MG63 (cell line): ENCODE measurements at regions not wholly inside any gene's neighbourhood (a gene's known extent, or its start where the extent isn't known, plus 50 kb on each side); places are given as distances from the start of the nearest gene placed in this dataset.
"Not testable (repeated sequence)": the region's sequence is repeated elsewhere in the genome, so short reads cannot be mapped to it uniquely, and the experiment has no call there.

Source experiments
- DNase-seq: peaks from one replicate; pipeline ENCODE4 v3.0.0-alpha.2; 2020
- H3K27me3 ChIP-seq: fragments of 250-450 bp; sonication (Bioruptor Pico); 2 replicates; pipeline ENCODE4 v1.5.1; 2020; ENCODE audit warnings: mild to moderate bottlenecking, moderate library complexity
- H3K36me3 ChIP-seq: fragments of 250-450 bp; sonication (Bioruptor Pico); 2 replicates; pipeline ENCODE4 v1.5.1; 2020; ENCODE audit warnings: mild to moderate bottlenecking, moderate library complexity
- H3K4me3 ChIP-seq: fragments of 250-450 bp; sonication (Bioruptor Pico); 2 replicates; pipeline ENCODE4 v1.5.1; 2020; ENCODE audit warnings: mild to moderate bottlenecking, moderate library complexity
- H3K9me3 ChIP-seq: fragments of 250-450 bp; sonication (Bioruptor Pico); 2 replicates; pipeline ENCODE4 v1.5.1; 2020; ENCODE audit warnings: mild to moderate bottlenecking, moderate library complexity

DNA sequence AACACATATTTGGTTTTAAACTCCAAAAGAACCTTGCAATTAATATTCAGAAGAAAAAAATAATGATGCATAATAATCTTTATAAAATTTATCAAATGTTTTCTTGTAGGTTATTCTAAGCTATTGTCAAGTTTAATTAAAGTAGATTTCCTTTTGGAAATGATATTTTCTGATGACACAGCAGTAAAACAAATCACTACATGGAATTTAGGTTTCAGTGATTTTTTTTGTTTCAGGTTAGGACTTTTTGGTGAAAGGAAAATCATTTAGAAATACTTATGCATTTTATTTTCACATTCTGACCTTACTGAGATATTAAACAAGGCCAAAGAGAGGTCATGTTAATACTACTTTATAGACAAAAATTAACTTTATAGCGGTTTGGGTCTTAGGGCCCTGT, 1067.2 kb downstream of the TMTC2 start:
- no peak for DNase-seq
- no peaks in the 10 kb centered on the region for H3K9me3 ChIP-seq
- no peaks in the 10 kb centered on the region for H3K36me3 ChIP-seq
- H3K4me3 ChIP-seq: no peak overlapping the region
- H3K27me3 ChIP-seq: no peaks in the 10 kb centered on the region

DNA sequence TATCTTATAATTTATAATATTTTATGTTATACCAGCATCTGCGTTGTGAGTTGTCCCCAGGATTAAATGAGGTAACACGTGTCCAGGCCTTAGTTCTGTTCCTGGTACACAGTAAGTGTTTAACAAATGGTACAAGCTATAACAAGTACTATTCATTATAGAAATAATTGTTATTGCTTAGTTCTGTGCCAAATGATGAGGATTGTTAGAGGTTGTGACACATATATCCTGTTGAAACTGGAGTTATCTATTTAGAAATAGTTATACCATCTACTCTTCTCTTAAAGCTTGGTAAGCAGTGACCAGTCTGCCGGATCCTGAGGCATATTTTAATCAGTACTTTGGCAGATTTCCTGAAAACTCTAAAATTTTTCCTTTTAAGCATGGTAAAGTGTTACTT, 1066.5 kb downstream of the TMTC2 start:
- Histone ChIP-seq H3K4me3 (no peak overlapping the region), H3K36me3 (no peaks in the 10 kb centered on the region), H3K9me3 (no peaks in the 10 kb centered on the region), H3K27me3 (no peaks in the 10 kb centered on the region)
- DNase-seq: no peak

DNA sequence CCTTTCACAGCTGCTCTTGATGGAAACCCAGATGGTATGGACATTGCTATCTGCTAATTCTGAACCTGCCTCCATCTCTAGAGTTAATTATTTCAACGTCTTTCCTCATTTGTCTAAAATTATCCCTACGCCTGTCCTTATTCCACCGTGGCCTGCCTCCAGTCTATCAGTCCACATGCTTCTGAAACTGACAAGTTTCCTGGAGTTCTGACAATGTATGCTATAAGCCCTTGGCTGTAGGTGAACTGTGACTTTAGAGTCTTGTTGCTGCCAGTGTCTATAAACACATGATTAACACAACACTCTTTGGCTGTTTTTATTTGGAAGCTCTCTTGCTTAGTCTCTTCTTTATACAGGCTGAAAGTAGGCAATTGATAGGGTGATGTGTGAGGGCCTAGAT, 1052.9 kb downstream of the TMTC2 start:
- Histone ChIP-seq H3K36me3 (no peaks in the 10 kb centered on the region), H3K9me3 (no peaks in the 10 kb centered on the region), H3K27me3 (no peaks in the 10 kb centered on the region), H3K4me3 (no peak overlapping the region)
- DNase-seq: no peak

DNA sequence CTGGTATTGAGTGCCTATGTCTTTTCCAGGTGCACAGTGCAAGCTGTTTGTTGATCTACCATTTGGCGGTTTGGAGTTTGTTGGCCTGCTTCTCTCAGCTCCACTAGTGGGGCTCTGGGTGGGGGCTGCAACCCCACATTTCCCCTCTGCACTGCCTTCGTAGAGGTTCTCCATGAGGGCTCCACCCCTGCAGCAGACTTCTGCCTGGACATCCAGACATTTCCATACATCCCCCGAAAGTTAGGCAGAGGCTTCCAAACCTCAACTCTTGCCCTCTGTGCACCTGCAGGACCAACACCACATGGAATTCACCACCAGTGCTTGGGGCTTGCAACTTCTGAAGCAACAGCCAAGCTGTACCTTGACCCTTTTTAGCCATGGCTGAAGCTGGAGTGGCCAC, 1024.1 kb downstream of the TMTC2 start:
- no peaks in the 10 kb centered on the region for H3K9me3 ChIP-seq
- H3K36me3 ChIP-seq: no peaks in the 10 kb centered on the region
- DNase-seq: no peak
- no peaks in the 10 kb centered on the region for H3K27me3 ChIP-seq
- H3K4me3 ChIP-seq: no peak overlapping the region

DNA sequence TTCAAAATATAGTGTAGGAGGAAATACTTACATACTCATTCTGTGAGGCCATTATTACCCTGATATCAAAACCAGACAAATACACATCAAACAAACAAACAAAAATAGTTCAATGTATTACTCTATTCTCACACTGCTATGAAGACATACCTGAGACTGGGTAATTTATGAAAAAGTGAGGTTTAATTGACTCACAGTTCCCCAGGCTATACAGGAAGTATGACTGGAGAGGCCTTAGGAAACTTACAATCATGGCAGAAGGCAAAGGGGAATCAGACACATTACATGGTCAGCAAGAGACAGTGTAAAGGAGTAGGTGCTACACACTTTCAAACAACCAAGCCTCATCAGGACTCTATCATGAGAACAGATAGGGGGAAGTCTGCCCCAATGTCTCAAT, 1023.2 kb downstream of the TMTC2 start:
- Histone ChIP-seq H3K9me3 (no peaks in the 10 kb centered on the region), H3K4me3 (no peak overlapping the region), H3K27me3 (no peaks in the 10 kb centered on the region), H3K36me3 (no peaks in the 10 kb centered on the region)
- DNase-seq: no peak

DNA sequence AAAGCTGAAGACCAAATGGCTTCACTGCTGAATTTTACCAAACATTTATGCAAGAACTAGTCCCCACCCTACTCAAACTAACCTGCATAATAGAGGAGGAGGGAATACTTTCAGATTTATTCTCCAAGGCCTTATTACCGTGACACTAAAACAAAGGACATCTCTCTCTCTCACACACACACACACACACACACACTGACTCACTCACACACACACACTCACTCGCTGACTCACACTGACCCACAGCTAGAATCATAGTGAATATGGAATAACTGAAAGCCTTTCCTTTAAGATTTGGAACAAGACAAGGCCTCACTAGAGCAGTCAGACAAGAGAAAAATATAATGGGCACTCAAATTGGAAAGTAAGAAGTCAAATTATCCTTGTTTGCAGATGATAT, 1014.1 kb downstream of the TMTC2 start:
- H3K36me3 ChIP-seq: no peaks in the 10 kb centered on the region
- no peaks in the 10 kb centered on the region for H3K27me3 ChIP-seq
- DNase-seq: no peak
- H3K9me3 ChIP-seq: no peaks in the 10 kb centered on the region
- H3K4me3 ChIP-seq: no peak overlapping the region

DNA sequence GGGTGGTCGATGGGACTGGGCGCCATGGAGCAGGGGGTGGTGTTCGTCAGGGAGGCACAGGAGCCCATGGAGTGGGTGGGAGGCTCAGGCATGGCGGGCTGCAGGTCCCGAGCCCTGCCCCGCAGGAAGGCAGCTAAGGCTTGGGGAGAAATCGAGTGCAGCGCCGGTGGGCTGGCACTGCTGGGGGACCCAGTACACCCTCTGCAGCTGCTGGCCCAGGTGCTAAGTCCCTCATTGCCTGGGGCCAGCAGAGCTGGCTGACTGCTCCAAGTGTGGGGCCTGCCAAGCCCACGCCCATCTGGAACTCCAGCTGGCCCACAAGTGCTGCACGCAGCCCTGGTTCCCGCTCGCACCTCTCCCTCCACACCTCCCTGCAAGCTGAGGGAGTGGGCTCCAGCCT, 1009.6 kb downstream of the TMTC2 start:
- not testable (repeated sequence) for H3K36me3 ChIP-seq, H3K4me3 ChIP-seq, DNase-seq, H3K9me3 ChIP-seq, H3K27me3 ChIP-seq

DNA sequence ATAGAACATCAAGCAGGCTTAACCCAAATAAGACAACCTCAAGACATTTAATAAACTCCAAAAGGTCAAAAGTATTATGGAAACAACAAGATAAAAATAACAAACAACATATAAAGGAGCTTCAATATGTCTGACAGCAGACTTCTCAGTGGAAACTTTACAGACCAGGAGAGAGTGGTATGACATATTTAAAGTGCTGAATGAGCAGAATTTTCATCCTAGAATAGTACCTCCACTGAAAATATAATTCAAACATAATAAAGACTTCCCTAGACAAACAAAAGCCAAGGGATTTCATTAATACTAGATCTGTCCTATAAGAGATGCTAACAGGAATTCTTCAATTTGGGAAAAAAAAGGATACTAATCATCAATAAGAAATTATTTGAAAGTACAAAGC, 1005.0 kb downstream of the TMTC2 start:
- H3K9me3 ChIP-seq: no peaks in the 10 kb centered on the region

DNA sequence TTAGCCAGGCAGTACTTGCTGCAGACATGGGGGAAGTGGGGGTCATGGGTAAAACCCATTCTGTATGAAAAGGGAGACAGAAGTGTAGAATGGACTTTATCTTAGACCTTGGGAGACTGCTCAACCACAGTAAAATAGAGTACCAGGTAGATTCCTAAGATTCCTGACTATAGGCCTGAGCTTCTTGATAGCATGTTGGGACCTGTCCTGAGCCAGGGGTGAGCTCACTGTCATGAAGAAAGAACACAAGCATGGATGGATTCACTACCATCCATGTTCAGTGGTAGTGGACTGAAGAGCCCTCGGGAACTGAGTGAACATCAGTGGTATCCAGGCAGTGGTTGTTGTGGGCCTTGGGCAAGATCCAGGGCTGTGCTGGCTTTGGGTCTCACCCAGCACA, 1003.8 kb downstream of the TMTC2 start:
- Histone ChIP-seq H3K27me3 (no peaks in the 10 kb centered on the region), H3K36me3 (no peaks in the 10 kb centered on the region), H3K9me3 (no peaks in the 10 kb centered on the region), H3K4me3 (no peak overlapping the region)
- no peak for DNase-seq

More for the DNA sequence above, 1005.0 kb downstream of the TMTC2 start:
- H3K36me3 ChIP-seq: no peaks in the 10 kb centered on the region
- H3K4me3 ChIP-seq: no peak overlapping the region
- no peaks in the 10 kb centered on the region for H3K27me3 ChIP-seq
- DNase-seq: no peak

DNA sequence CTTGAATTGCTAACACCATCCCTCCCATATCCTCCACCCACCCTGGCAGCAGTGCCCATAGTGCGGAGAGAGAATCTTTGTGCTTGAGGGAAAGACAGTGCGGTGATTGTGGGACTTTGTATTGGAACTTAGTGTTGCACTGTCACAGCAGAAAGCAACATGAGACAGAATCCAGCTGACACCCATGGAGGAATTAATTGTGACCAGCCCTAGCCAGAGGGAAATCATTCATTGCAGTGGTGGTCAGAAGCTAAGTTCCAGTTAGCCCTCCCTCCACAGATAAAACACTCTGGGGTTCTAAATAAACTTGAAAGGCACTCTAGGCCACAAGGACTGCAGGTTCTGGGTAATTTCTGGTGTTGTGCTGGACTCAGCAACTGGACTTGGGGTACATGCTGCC, 1002.6 kb downstream of the TMTC2 start:
- Histone ChIP-seq H3K9me3 (no peaks in the 10 kb centered on the region), H3K27me3 (no peaks in the 10 kb centered on the region), H3K36me3 (no peaks in the 10 kb centered on the region), H3K4me3 (no peak overlapping the region)
- DNase-seq: no peak

DNA sequence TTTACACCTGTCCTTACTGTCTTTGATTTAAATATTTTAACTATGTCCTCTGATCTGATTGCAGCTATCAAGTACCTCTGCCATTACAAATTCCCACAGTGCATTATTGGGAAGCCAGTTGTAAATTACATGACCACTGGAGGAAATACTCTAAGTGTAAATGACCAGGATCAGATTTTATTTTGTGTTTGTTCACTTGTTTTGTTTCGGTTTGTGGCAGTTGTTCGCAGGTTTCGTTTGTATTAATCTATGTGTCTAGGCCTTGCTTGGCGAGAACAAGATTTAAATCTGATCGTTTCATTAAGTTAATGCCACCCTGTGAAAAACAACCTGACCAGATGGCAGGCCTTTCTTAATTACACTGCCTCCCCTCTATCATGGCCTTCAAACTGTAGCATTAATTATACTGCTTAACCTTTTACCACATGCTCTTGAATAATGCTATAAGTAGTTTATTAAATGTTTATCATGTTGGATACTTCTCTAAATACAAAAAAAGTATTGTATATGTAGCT, 990.1 kb downstream of the TMTC2 start:
- Histone ChIP-seq H3K27me3 (no peaks in the 10 kb centered on the region), H3K4me3 (no peak overlapping the region), H3K9me3 (no peaks in the 10 kb centered on the region), H3K36me3 (no peaks in the 10 kb centered on the region)
- no peak for DNase-seq

DNA sequence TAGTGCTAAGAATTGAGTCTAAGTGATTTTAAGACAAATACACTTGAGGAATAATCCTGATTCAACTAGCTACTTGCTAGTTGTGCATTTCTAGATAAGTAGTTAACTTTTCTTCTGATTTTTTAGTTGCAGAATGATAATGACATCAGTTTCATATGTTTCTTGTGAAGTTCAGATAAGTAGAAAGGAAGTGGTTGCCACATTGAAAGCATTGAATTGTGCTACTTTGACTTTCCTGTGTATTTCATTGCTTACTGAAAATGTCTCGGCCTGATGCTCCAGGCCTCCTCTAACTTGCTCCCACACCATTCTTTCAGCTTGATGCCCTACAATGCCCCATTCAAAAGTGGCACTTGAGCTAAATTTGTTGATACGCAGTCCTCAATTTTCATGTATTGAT, 980.0 kb downstream of the TMTC2 start:
- no peaks in the 10 kb centered on the region for H3K9me3 ChIP-seq
- no peaks in the 10 kb centered on the region for H3K27me3 ChIP-seq
- no peaks in the 10 kb centered on the region for H3K36me3 ChIP-seq
- DNase-seq: no peak
- H3K4me3 ChIP-seq: no peak overlapping the region

DNA sequence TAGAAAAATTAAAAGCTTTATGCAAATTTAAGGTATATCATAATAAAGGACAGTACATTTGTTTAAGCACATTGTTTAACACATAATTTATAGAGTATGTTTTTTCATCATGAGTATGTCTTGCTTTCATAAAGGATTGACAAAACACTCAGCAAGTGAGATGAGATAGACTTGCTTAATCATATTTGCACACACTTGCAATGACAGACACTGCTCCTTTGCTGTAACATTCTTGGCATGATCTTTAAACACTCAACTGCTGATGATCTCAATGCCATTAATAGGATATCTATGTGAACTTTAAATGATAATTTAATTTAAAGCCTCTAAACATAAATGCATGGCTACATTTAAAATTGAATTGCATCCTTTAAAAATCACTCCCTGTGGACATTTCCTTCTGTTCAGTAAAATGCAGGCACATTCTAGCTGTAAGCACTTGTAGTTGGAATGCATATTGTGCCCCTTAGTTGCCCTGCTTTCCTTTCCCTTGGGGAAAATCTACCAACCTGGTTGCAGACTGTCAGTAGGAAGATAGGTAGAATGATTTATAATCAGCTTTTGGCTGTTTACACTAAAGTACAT, 979.0 kb downstream of the TMTC2 start:
- no peak for DNase-seq
- no peaks in the 10 kb centered on the region for H3K36me3 ChIP-seq
- H3K9me3 ChIP-seq: no peaks in the 10 kb centered on the region
- H3K27me3 ChIP-seq: no peaks in the 10 kb centered on the region
- H3K4me3 ChIP-seq: no peak overlapping the region

DNA sequence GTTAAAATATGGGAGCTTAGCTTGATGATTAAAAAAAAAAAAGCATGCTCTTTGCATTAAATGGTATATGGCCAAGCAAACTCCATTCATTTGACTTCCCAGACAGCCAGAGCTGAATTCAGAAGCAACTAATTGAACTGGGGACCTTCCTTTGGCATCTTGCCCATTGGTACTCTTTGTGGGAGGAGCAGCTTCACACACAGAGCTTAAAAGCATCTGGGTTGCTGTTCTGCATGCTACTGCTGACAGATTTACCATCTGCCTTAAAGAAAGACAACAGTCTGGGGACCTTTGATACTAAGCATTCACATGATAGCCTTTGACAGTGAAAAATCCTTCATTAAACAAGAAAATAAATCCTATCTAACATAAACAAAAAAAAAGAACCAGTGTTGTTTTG, 977.9 kb downstream of the TMTC2 start:
- no peak for DNase-seq
- H3K4me3 ChIP-seq: no peak overlapping the region
- H3K36me3 ChIP-seq: no peaks in the 10 kb centered on the region
- no peaks in the 10 kb centered on the region for H3K9me3 ChIP-seq
- H3K27me3 ChIP-seq: no peaks in the 10 kb centered on the region

DNA sequence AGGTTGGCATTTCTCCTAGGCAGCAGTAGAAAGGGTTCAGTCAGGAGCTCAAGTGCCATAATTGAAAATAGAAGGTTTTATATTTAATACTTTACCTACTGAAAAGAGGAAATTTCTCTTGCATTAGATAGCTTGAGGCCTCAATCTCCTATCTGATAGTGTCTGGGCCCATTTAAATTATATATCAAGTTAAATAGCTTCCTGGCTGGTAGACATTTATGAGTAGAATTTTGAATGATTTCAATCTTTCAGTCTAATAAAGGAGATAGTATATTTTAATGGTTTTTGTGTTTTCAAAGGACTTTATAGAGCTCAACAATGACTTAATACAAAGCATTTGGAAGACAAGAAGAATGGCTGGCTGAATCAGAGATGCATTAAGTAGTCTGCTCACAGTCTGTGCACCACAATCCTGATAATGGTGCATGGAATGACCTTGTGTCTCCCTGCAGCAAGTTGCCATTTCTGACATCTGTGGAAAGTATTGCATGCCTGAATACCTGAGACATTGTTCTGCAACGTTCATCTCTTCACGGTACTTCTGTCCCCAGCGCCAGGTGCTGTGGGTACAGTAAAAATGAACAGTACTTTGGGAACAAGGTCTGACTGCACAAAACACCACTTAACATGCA, 974.1 kb downstream of the TMTC2 start:
- Histone ChIP-seq H3K27me3 (no peaks in the 10 kb centered on the region), H3K36me3 (no peaks in the 10 kb centered on the region), H3K9me3 (no peaks in the 10 kb centered on the region), H3K4me3 (no peak overlapping the region)
- no peak for DNase-seq

DNA sequence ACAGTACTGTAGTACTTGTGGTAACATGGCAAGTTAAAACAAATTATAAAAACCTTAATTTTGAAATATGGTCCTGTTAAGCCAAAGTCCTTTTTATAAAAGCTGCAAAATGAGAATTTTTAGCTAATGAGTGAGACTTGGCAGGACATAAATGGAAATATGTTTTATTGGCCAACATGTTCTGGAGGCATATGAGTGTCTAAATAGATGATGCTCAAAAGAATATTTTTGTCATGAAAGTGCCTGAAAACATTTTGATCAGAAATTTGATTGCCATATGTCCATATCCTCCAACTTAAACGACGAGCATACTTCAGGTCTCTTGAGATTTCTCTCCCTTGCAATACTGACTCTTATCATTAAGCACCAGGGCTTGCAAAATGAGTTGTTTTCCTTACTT, 972.6 kb downstream of the TMTC2 start:
- Histone ChIP-seq H3K27me3 (no peaks in the 10 kb centered on the region), H3K9me3 (no peaks in the 10 kb centered on the region), H3K4me3 (no peak overlapping the region), H3K36me3 (no peaks in the 10 kb centered on the region)
- no peak for DNase-seq

DNA sequence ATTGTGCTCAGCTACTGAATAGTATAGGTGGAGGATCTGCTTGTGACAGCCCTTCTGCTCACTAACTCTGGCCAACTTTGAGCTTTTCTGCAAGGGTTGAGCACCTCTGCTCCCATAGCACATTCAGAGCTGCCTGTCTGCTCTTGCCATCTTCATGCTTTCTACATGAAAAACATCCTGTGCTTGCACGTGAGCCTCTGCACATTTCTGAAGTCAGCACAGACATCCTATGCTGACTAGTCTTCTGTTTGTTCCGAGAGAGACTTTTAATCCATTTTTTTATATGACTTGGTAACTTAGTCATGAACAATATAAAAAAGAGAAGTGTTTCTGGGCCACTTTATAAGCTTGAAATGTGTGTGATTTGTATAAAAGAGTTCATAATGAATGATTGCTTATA, 969.3 kb downstream of the TMTC2 start:
- Histone ChIP-seq H3K27me3 (no peaks in the 10 kb centered on the region), H3K36me3 (no peaks in the 10 kb centered on the region), H3K4me3 (no peak overlapping the region), H3K9me3 (peaks cover 3% of the 10 kb centered on the region; the same call in 1 of the 2 replicates)
- no peak for DNase-seq

DNA sequence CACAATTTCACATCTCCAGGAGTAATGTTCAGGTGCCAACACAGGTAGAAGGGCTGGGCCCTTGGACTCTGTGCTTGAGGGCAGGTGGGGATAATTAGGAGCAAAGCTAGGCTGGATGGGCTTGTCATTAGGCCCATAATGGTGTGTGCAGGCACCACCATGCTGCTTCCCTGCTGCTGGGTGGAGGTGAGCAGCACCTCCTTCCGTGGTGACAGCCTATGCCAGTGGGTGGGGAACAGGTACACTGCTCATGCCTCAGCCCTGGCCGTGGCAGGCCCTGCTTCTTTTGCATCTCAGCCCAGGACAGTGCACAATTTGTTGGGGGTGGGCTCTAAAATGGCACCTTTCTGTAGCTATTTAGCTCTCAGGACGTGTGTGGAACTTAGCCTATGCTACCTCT, 955.5 kb downstream of the TMTC2 start:
- Histone ChIP-seq H3K9me3 (no peaks in the 10 kb centered on the region), H3K27me3 (no peaks in the 10 kb centered on the region), H3K4me3 (no peak overlapping the region), H3K36me3 (no peaks in the 10 kb centered on the region)
- DNase-seq: no peak
